GM12875 (cell line): ENCODE measurements at regions not wholly inside any gene's neighbourhood (a gene's known extent, or its start where the extent isn't known, plus 50 kb on each side); places are given as distances from the start of the nearest gene placed in this dataset.
"Not testable (repeated sequence)": the region's sequence is repeated elsewhere in the genome, so short reads cannot be mapped to it uniquely, and the experiment has no call there.

Experiments used
- H3K4me3 ChIP-seq: one replicate; pipeline ENCODE4 v1.5.1; 2011; ENCODE audit warnings: low read depth, low read length, control low read depth
- CTCF ChIP-seq: IDR thresholded peaks from 2 replicates; pipeline ENCODE4 v1.5.1; 2011; ENCODE audit warnings: low read depth, mild to moderate bottlenecking, control low read depth, inconsistent platforms, low read length, moderate library complexity, borderline replicate concordance; ENCODE audit not compliant: insufficient read depth

GRCh38 chr10:123221418-123221817 is 67.2 kb downstream of the BUB3 start:
- no peak overlapping the region for H3K4me3 ChIP-seq
- no peak for TF ChIP-seq CTCF

GRCh38 chr10:123222832-123223231 is 68.6 kb downstream of the BUB3 start:
- no peak for TF ChIP-seq CTCF
- H3K4me3 ChIP-seq: no peak overlapping the region

GRCh38 chr10:123227706-123228105 is 73.5 kb downstream of the BUB3 start:
- H3K4me3 ChIP-seq: no peak overlapping the region
- no peak for TF ChIP-seq CTCF

- H3K4me3 ChIP-seq: no peak overlapping the region
- TF ChIP-seq CTCF: no peak
These were observed 75.9 kb downstream of the BUB3 start for GRCh38 chr10:123229927-123230630.

GRCh38 chr10:123232879-123233278 is 78.7 kb downstream of the BUB3 start:
- H3K4me3 ChIP-seq: not testable (repeated sequence)

GRCh38 chr10:123235014-123235413 is 80.8 kb downstream of the BUB3 start:
- not testable (repeated sequence) for H3K4me3 ChIP-seq

- H3K4me3 ChIP-seq: no peak overlapping the region
- peak; percentile 40; the same call in 1 of the 2 replicates for TF ChIP-seq CTCF
These were observed 81.9 kb downstream of the BUB3 start for GRCh38 chr10:123236126-123236525.

- no peak for TF ChIP-seq CTCF
- no peak overlapping the region for H3K4me3 ChIP-seq
These were observed 86.0 kb downstream of the BUB3 start for GRCh38 chr10:123240250-123240649.
